H1 (cell line): ENCODE measurements at regions not wholly inside any gene's neighbourhood (a gene's known extent, or its start where the extent isn't known, plus 50 kb on each side); places are given as distances from the start of the nearest gene placed in this dataset.

Experiments used
- CTCF ChIA-PET: fragments of 300-600 bp; sonication (Branson Sonifier 250); formaldehyde crosslinking; loops from one replicate; lab custom pipeline; 2021; ENCODE audit not compliant: partially characterized antibody; lab: Charles Lee
- POLR2A ChIA-PET: fragments of 300-600 bp; sonication (Branson Sonifier 250); formaldehyde crosslinking; loops from one replicate; lab custom pipeline; 2021; ENCODE audit warnings: inconsistent platforms; ENCODE audit not compliant: partially characterized antibody; lab: Charles Lee
- DNase-seq, 2 experiments: peaks; one replicate each; pipeline versions ENCODE4 v3.0.0 to v3.0.0-alpha.2; 2010 to 2022; ENCODE audit warnings: low spot score in 2 of 2, low read depth in 1 of 2, mixed read lengths in 1 of 2
- FAIRE-seq: peaks from 2 replicates; lab custom pipeline; 2011; peaks lifted over from hg19 to GRCh38; lab: Jason Lieb, UNC
- H2AFZ ChIP-seq: 2 replicates; pipeline ENCODE4 v1.8.1; 2012; ENCODE audit warnings: low read length, inconsistent platforms
- H2AK5ac ChIP-seq: 2 replicates; pipeline ENCODE4 v1.6.1; 2013; ENCODE audit warnings: low read depth, low read length
- H2BK120ac ChIP-seq: replicated peaks from 2 replicates; pipeline ENCODE3; 2013; ENCODE audit warnings: low read depth, low read length, inconsistent platforms
- H2BK12ac ChIP-seq: 2 replicates; pipeline ENCODE4 v1.6.1; 2013; ENCODE audit warnings: low read depth, low read length
- H2BK15ac ChIP-seq: 2 replicates; pipeline ENCODE4 v1.6.1; 2013; ENCODE audit warnings: low read length
- H2BK20ac ChIP-seq: 2 replicates; pipeline ENCODE4 v1.6.1; 2013; ENCODE audit warnings: low read length
- H2BK5ac ChIP-seq: 2 replicates; pipeline ENCODE4 v1.6.1; 2013; ENCODE audit warnings: low read depth, low read length
- H3K14ac ChIP-seq: 2 replicates; pipeline ENCODE4 v1.6.1; 2013; ENCODE audit warnings: inconsistent platforms; ENCODE audit not compliant: insufficient read length
- H3K18ac ChIP-seq: 2 replicates; pipeline ENCODE4 v1.6.1; 2013; ENCODE audit warnings: low read length; ENCODE audit errors: extremely low read depth
- H3K23ac ChIP-seq: 2 replicates; pipeline ENCODE4 v1.6.1; 2013; ENCODE audit warnings: inconsistent platforms; ENCODE audit not compliant: insufficient read length
- H3K23me2 ChIP-seq: 2 replicates; pipeline ENCODE4 v1.6.1; 2013; ENCODE audit warnings: low read depth, low read length
- H3K27ac ChIP-seq: 2 replicates; pipeline ENCODE4 v1.6.1; 2011; ENCODE audit warnings: low read depth, low read length, inconsistent platforms
- H3K27me3 ChIP-seq, 4 experiments: replicated peaks in 1 of 4; 1 replicate in 1 of 4; 2 replicates in 3 of 4; pipeline versions ENCODE4 v1.6.1 to v1.8.1; 2011 to 2013; ENCODE audit warnings: low read length in 3 of 4, mild to moderate bottlenecking in 3 of 4, inconsistent platforms in 2 of 4, mixed read lengths in 2 of 4, moderate library complexity in 1 of 4; ENCODE audit not compliant: control insufficient read depth in 3 of 4, insufficient read depth in 3 of 4; ENCODE audit errors: extremely low read depth in 1 of 4
- H3K36me3 ChIP-seq, 4 experiments: 2 replicates each; pipeline versions ENCODE4 v1.6.1 to v1.8.1; 2011 to 2013; ENCODE audit warnings: mild to moderate bottlenecking in 4 of 4, low read length in 3 of 4, moderate library complexity in 2 of 4, control low read depth in 1 of 4, inconsistent platforms in 1 of 4; ENCODE audit not compliant: insufficient read depth in 4 of 4, control insufficient read depth in 2 of 4
- H3K4ac ChIP-seq: replicated peaks from 2 replicates; pipeline ENCODE3; 2013; ENCODE audit warnings: low read length, low read depth, mixed read lengths, inconsistent platforms; ENCODE audit not compliant: insufficient read length
- H3K4me1 ChIP-seq, 4 experiments: replicated peaks in 1 of 4; 1 replicate in 1 of 4; 2 replicates in 3 of 4; pipeline versions ENCODE4 v1.6.1 to v1.8.1; 2011 to 2013; ENCODE audit warnings: low read length in 3 of 4, inconsistent platforms in 2 of 4, mixed read lengths in 1 of 4; ENCODE audit not compliant: insufficient read depth in 4 of 4, control insufficient read depth in 3 of 4
- H3K4me2 ChIP-seq, 2 experiments: 2 replicates each; pipeline versions ENCODE4 v1.6.1 to v1.8.1; 2011 to 2013; ENCODE audit warnings: low read depth in 2 of 2, low read length in 2 of 2, control low read depth in 1 of 2, inconsistent platforms in 1 of 2, mild to moderate bottlenecking in 1 of 2; ENCODE audit not compliant: insufficient read depth in 1 of 2
- H3K4me3 ChIP-seq, 4 experiments: fragments of 200-600, 300-600 bp in 1 of 4; sonication (generic), shearing (Covaris generic), sonication (Bioruptor Twin) in 1 of 4; 2 replicates each; pipeline versions ENCODE4 v1.5.1 to v1.8.1; 2011 to 2016; ENCODE audit warnings: low read length in 4 of 4, low read depth in 3 of 4, control low read depth in 2 of 4, inconsistent platforms in 2 of 4, mild to moderate bottlenecking in 2 of 4, mixed read lengths in 1 of 4, moderate library complexity in 1 of 4; ENCODE audit not compliant: insufficient read depth in 2 of 4; ENCODE audit errors: extremely low read depth in 1 of 4
- H3K56ac ChIP-seq: replicated peaks from 2 replicates; pipeline ENCODE3; 2013; ENCODE audit warnings: low read depth, mild to moderate bottlenecking, mixed read lengths, low read length, inconsistent platforms; ENCODE audit not compliant: insufficient read length
- H3K79me1 ChIP-seq: 2 replicates; pipeline ENCODE4 v1.6.1; 2013; ENCODE audit warnings: low read depth, low read length, control low read depth
- H3K79me2 ChIP-seq, 2 experiments: 2 replicates each; pipeline versions ENCODE4 v1.6.1 to v1.8.1; 2012 to 2013; ENCODE audit warnings: low read length in 2 of 2, mild to moderate bottlenecking in 2 of 2, inconsistent platforms in 1 of 2; ENCODE audit not compliant: insufficient read depth in 2 of 2, control insufficient read depth in 1 of 2
- H3K9ac ChIP-seq, 4 experiments: replicated peaks in 1 of 4; 1 replicate in 1 of 4; 2 replicates in 3 of 4; pipeline versions ENCODE4 v1.6.1 to v1.8.1; 2011 to 2013; ENCODE audit warnings: low read depth in 3 of 4, low read length in 3 of 4, control low read depth in 2 of 4, mild to moderate bottlenecking in 2 of 4, moderate library complexity in 2 of 4, inconsistent platforms in 1 of 4; ENCODE audit errors: extremely low read depth in 1 of 4
- H3K9me3 ChIP-seq, 2 experiments: 2 replicates each; pipeline versions ENCODE4 v1.6.1 to v1.8.1; 2012 to 2013; ENCODE audit warnings: mild to moderate bottlenecking in 2 of 2, moderate library complexity in 2 of 2, control low read depth in 1 of 2, inconsistent platforms in 1 of 2, low read depth in 1 of 2, low read length in 1 of 2, mixed read lengths in 1 of 2; ENCODE audit not compliant: insufficient read depth in 2 of 2
- H4K20me1 ChIP-seq, 2 experiments: replicated peaks in 1 of 2; 2 replicates each; pipeline versions ENCODE3 to v1.8.1; 2011 to 2013; ENCODE audit warnings: inconsistent platforms in 2 of 2, low read length in 2 of 2, mild to moderate bottlenecking in 1 of 2; ENCODE audit not compliant: insufficient read depth in 2 of 2, control insufficient read depth in 1 of 2
- H4K5ac ChIP-seq: 2 replicates; pipeline ENCODE4 v1.6.1; 2013; ENCODE audit warnings: low read length, low read depth, mixed read lengths, inconsistent platforms; ENCODE audit not compliant: insufficient read length
- H4K8ac ChIP-seq: 2 replicates; pipeline ENCODE4 v1.8.0; 2013; ENCODE audit warnings: mild to moderate bottlenecking, moderate library complexity, low read length, inconsistent platforms; ENCODE audit not compliant: insufficient read depth; ENCODE audit errors: extremely low read depth
- H4K91ac ChIP-seq: replicated peaks from 2 replicates; pipeline ENCODE3; 2013; ENCODE audit warnings: low read length, mixed read lengths, inconsistent platforms; ENCODE audit not compliant: insufficient read length
- CBX8 ChIP-seq: fragments of 300-800, 300-1000 bp; sonication (generic); IDR thresholded peaks from 2 replicates; pipeline ENCODE4 v1.7.1; 2016; ENCODE audit warnings: low read depth, low read length, borderline replicate concordance
- CREB1 ChIP-seq: IDR thresholded peaks from 2 replicates; pipeline ENCODE4 v1.6.1; 2012; ENCODE audit warnings: inconsistent platforms
- EZH2 ChIP-seq: fragments of 200-600 bp; sonication (generic); IDR thresholded peaks from 2 replicates; pipeline ENCODE4 v1.7.1; 2012; ENCODE audit warnings: low read depth, mild to moderate bottlenecking, moderate library complexity, low read length, inconsistent platforms; ENCODE audit not compliant: severe bottlenecking
- HDAC6 ChIP-seq: IDR thresholded peaks from one replicate; pipeline ENCODE4 v1.7.1; 2012; ENCODE audit warnings: low read depth, mild to moderate bottlenecking, inconsistent platforms, low read length, moderate library complexity
- SP4 ChIP-seq: IDR thresholded peaks from 2 replicates; pipeline ENCODE4 v1.6.1; 2012; ENCODE audit warnings: low read length, inconsistent platforms
- TAF7 ChIP-seq: optimal IDR thresholded peaks from 2 replicates; pipeline ENCODE3; 2011; ENCODE audit warnings: low read depth, mild to moderate bottlenecking, inconsistent platforms, low read length, moderate library complexity, borderline replicate concordance
- TEAD4 ChIP-seq: IDR thresholded peaks from 2 replicates; pipeline ENCODE4 v1.6.1; 2012; ENCODE audit warnings: low read depth, low read length, inconsistent platforms, mixed read lengths
- WGBS, 2 experiments: shearing (Covaris generic) in 1 of 2; methylation state at CpG; one replicate each; pipeline versions ENCODE4 v1.1.6 to v1.1.7; 2013 to 2015; ENCODE audit warnings: low lambda C conversion rate in 2 of 2, mixed read lengths in 2 of 2, inconsistent platforms in 1 of 2, low coverage in 1 of 2, missing lambda C conversion rate in 1 of 2; ENCODE audit not compliant: insufficient replicate concordance in 2 of 2, insufficient coverage in 1 of 2, insufficient read length in 1 of 2; ENCODE audit errors: extremely low coverage in 1 of 2, missing lambda C conversion rate in 1 of 2; 5-methylcytosine and 5-hydroxymethylcytosine counted together

- no peak overlapping the region for H3K4me3 ChIP-seq
Measured at GRCh38 chr7:41889472-41889871, 186.6 kb upstream of the INHBA start.

More at GRCh38 chr7:41889472-41889871, 186.6 kb upstream of the INHBA start:
- no peak overlapping the region for H2BK120ac ChIP-seq
- WGBS, 2 experiments, result 85% methylated on average over 4 of the region's 4 CpGs; no CpG with 5 or more reads in 1 of the 2 experiments
- FAIRE-seq, result no peak
- no peak overlapping the region for H3K4ac ChIP-seq
- H2BK5ac ChIP-seq, result no peak overlapping the region
- H4K5ac ChIP-seq, result no peak overlapping the region
- no peak overlapping the region for H4K91ac ChIP-seq
- H3K14ac ChIP-seq, result no peak overlapping the region
- no peak overlapping the region for H3K27ac ChIP-seq
- no peaks in the 10 kb centered on the region for H3K36me3 ChIP-seq
- H3K79me2 ChIP-seq, result no peaks in the 10 kb centered on the region
- no peak overlapping the region for H2BK12ac ChIP-seq
- no peaks in the 10 kb centered on the region for H3K4me1 ChIP-seq
- H3K79me1 ChIP-seq, result no peaks in the 10 kb centered on the region
- no peak overlapping the region for H3K18ac ChIP-seq
- no peak overlapping the region for H2AK5ac ChIP-seq
- no peak overlapping the region for H4K8ac ChIP-seq
- H3K9ac ChIP-seq, result no peak overlapping the region
- H3K27me3 ChIP-seq, result no peaks in the 10 kb centered on the region
- no peaks in the 10 kb centered on the region for H3K9me3 ChIP-seq
- DNase-seq, result no peak
- H3K23me2 ChIP-seq, result no peaks in the 10 kb centered on the region
- H3K56ac ChIP-seq, result no peak overlapping the region
- TF ChIP-seq SP4 (no peak), CBX8 (no peak), HDAC6 (no peak), CREB1 (no peak), TAF7 (no peak), TEAD4 (no peak), EZH2 (no peak)
- ChIA-PET CTCF (interaction anchor here (0.6 to 1.3 kb wide), 2 partner anchors 8 to 10 kb away, joined by 3 to 4 read pairs; no protein-coding TSS in a partner anchor), POLR2A (no interaction called here)
- no peak overlapping the region for H2BK20ac ChIP-seq
- 0 out of 2 replicates have a peak overlapping the region, but pooled peaks have one; percentile 36 for H2AFZ ChIP-seq
- no peak overlapping the region for H2BK15ac ChIP-seq
- H3K4me2 ChIP-seq, result no peak overlapping the region
- H3K23ac ChIP-seq, result no peak overlapping the region
- H4K20me1 ChIP-seq, result no peaks in the 10 kb centered on the region
